Neural cell (in vitro differentiated cells): ENCODE measurements at regions not wholly inside any gene's neighbourhood (a gene's known extent, or its start where the extent isn't known, plus 50 kb on each side); places are given as distances from the start of the nearest gene placed in this dataset.
"Not testable (repeated sequence)": the region's sequence is repeated elsewhere in the genome, so short reads cannot be mapped to it uniquely, and the experiment has no call there.

Experiments used
- H2AFZ ChIP-seq: fragments of 200-600, 300-800 bp; sonication (generic), shearing (Covaris generic); 2 replicates; pipeline ENCODE4 v1.6.0; 2014; ENCODE audit warnings: low read depth, mild to moderate bottlenecking, antibody characterized with exemption, low read length, moderate library complexity
- H3F3A ChIP-seq: fragments of 200-600 bp; shearing (Covaris generic); 2 replicates; pipeline ENCODE4 v1.6.1; 2016; ENCODE audit warnings: mild to moderate bottlenecking, moderate library complexity, mixed read lengths, antibody characterized with exemption, low read length; ENCODE audit not compliant: insufficient read depth, poor library complexity, severe bottlenecking
- H3K27ac ChIP-seq: fragments of 200-600, 300-800 bp; sonication (generic), shearing (Covaris generic); 2 replicates; pipeline ENCODE4 v1.5.1; 2014; ENCODE audit warnings: mild to moderate bottlenecking, low read length, moderate library complexity
- H3K27me3 ChIP-seq: fragments of 300-800, 200-600 bp; sonication (generic), shearing (Covaris generic); 2 replicates; pipeline ENCODE4 v1.6.0; 2014; ENCODE audit warnings: mild to moderate bottlenecking, low read depth, low read length, moderate library complexity; ENCODE audit not compliant: insufficient read depth
- H3K36me3 ChIP-seq: fragments of 300-800, 200-600 bp; sonication (generic), shearing (Covaris generic); 2 replicates; pipeline ENCODE4 v1.5.1; 2014; ENCODE audit warnings: mild to moderate bottlenecking, antibody characterized with exemption, low read length, moderate library complexity; ENCODE audit not compliant: insufficient read depth
- H3K4me2 ChIP-seq: fragments of 300-800, 200-600 bp; sonication (generic), shearing (Covaris generic); 2 replicates; pipeline ENCODE4 v1.6.0; 2014; ENCODE audit warnings: mild to moderate bottlenecking, low read length
- H3K4me3 ChIP-seq: fragments of 300-800, 200-600 bp; sonication (generic), shearing (Covaris generic); 2 replicates; pipeline ENCODE4 v1.5.1; 2014; ENCODE audit warnings: mild to moderate bottlenecking, low read length, moderate library complexity
- H3K79me2 ChIP-seq: fragments of 200-600 bp; shearing (Covaris generic); replicated peaks from 2 replicates; pipeline ENCODE4 v1.6.0; 2014; ENCODE audit warnings: mild to moderate bottlenecking, low read length, moderate library complexity; ENCODE audit not compliant: insufficient read depth
- H3K9ac ChIP-seq: fragments of 300-800, 200-600 bp; sonication (generic), shearing (Covaris generic); 2 replicates; pipeline ENCODE4 v1.6.1; 2016; ENCODE audit warnings: mild to moderate bottlenecking, low read length, mixed read lengths
- H3K9me2 ChIP-seq: fragments of 200-600 bp; shearing (Covaris generic); 2 replicates; pipeline ENCODE4 v1.6.1; 2016; ENCODE audit warnings: mild to moderate bottlenecking, low read length, mixed read lengths; ENCODE audit not compliant: insufficient read depth
- H3K9me3 ChIP-seq: fragments of 200-600, 300-800 bp; sonication (generic), shearing (Covaris generic); 2 replicates; pipeline ENCODE4 v1.6.1; 2016; ENCODE audit warnings: mild to moderate bottlenecking, mixed run types, low read length, moderate library complexity, mixed read lengths
- H4K20me1 ChIP-seq: fragments of 200-600 bp; shearing (Covaris generic); 2 replicates; pipeline ENCODE4 v1.6.1; 2016; ENCODE audit warnings: mild to moderate bottlenecking, mixed run types; ENCODE audit not compliant: insufficient read depth
- CTCF ChIP-seq: fragments of 450-650 bp; IDR thresholded peaks from 2 replicates; pipeline ENCODE4 v1.5.1; 2014; ENCODE audit warnings: antibody characterized with exemption, mild to moderate bottlenecking, moderate library complexity; ENCODE audit not compliant: poor library complexity, severe bottlenecking
- EZH2 ChIP-seq: fragments of 200-600, 300-800 bp; shearing (Covaris generic), sonication (generic); IDR thresholded peaks from 2 replicates; pipeline ENCODE4 v1.6.1; 2014; ENCODE audit warnings: antibody characterized with exemption, low read length, borderline replicate concordance, mild to moderate bottlenecking; ENCODE audit not compliant: insufficient read depth, poor library complexity, severe bottlenecking
- RAD21 ChIP-seq: fragments of 450-650 bp; conservative IDR thresholded peaks from 2 replicates; pipeline ENCODE4 v1.6.1; 2014; ENCODE audit warnings: antibody characterized with exemption, mild to moderate bottlenecking, moderate library complexity
- REST ChIP-seq: IDR thresholded peaks from 2 replicates; pipeline ENCODE4 v1.6.1; 2012; ENCODE audit warnings: borderline replicate concordance
- SMC3 ChIP-seq: fragments of 450-650 bp; conservative IDR thresholded peaks from 2 replicates; pipeline ENCODE4 v1.6.1; 2014; ENCODE audit warnings: antibody characterized with exemption, mild to moderate bottlenecking, moderate library complexity; ENCODE audit not compliant: poor library complexity

DNA sequence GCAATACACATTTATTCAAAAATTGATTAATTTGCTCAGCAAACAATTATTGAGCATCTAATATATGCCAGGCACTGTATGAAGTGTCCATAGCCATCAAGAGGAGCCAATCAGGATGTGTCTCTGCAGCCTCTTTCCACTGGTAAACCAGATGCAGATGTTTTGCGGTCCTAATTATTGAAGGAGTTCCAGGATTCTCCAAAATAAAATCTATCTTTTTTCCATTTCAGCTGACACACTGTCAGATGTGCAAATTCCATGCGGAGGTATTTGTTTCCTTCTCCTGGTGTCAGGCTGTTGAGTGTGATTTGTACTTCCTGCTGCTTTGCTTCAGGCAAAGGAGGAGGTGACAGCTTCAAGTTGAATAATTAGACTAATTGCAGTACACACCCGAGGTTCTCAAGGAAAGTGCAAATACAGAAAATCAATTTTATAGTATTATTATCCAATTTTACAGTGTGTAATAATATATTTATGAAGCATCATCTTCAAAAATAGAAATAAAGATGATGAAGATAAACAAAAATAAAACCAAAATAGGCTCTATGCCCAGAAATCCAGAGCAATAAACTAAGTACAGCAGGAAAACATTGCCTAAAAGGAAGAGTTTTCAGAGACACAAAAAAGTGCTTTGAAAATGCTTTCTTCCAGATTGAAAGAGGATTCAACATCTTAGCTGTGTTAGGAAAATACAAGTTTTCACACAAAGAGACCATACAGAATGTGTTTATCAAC is 1352.9 kb upstream of the CHAC2 start (continued):
- TF ChIP-seq SMC3: no peak

DNA sequence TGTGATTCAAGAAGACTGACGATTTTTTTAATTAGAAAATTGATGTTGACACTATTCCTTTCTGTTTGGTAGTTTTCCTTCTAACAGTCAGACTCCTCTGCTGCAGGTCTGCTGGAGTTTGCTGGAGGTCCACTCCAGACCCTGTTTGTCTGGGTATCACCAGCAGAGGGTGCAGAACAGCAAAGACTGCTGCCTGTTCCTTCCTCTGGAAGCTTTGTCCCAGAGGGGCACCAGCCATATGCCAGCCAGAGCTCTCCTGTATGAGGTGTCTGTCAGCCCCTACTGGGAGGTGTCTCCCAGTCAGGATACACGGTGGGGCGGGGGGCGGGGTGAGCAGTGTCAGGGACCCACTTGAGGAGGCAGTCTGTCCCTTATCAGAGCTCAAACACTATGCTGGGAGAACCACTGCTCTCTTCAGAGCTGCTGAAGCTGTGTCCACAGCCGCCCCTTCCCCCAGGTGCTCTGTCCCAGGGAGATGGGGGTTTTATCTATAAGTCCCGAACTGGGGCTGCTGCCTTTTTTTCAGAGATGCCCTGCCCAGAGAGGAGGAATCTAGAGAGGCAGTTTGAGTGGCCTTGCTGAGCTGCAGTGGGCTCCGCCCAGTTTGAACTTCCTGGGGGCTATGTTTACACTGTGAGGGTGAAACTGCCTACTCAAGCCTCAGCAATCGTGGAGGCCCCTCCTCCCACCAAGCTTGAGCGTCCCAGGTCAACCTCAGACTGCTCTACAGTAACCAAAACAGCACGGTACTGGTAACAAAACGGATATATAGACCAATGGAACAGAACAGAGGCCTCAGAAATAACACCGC is 1358.1 kb upstream of the CHAC2 start:
- H3K4me2 ChIP-seq, H3K9me3 ChIP-seq, H4K20me1 ChIP-seq, H3K9me2 ChIP-seq, H3K27me3 ChIP-seq, H2AFZ ChIP-seq, H3K79me2 ChIP-seq, H3K9ac ChIP-seq, H3K36me3 ChIP-seq, H3F3A ChIP-seq, H3K27ac ChIP-seq, H3K4me3 ChIP-seq: not testable (repeated sequence)

DNA sequence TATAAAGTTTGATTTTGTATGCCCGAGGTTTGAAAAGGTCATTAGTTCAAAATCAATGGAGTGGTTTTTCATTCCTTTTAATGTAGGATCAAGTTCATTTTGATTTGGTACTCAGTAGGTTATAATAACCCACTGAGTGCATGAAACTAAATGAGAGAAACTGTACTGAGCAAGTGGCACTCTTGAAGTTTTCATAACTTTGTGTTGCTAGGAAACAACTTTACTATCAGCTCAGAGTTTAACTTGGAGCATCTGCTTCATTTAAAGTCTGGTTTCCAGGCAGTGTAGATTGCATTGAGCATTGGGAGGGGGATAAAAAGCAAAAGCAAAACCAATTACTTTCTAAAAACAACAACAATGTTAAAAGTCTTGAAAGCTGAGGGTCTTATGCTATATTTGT is 1361.6 kb upstream of the CHAC2 start:
- H3K4me2 ChIP-seq: no peak overlapping the region
- H3K9me2 ChIP-seq: no peaks in the 10 kb centered on the region
- no peaks in the 10 kb centered on the region for H3K27me3 ChIP-seq
- TF ChIP-seq RAD21 (no peak), REST (no peak), EZH2 (no peak), CTCF (no peak)
- H3K27ac ChIP-seq: no peak overlapping the region
- H3K9me3 ChIP-seq: no peaks in the 10 kb centered on the region
- H3K9ac ChIP-seq: no peak overlapping the region
- H3K4me3 ChIP-seq: no peak overlapping the region
- H3K79me2 ChIP-seq: no peaks in the 10 kb centered on the region
- no peaks in the 10 kb centered on the region for H3K36me3 ChIP-seq
- no peaks in the 10 kb centered on the region for H4K20me1 ChIP-seq
- no peaks in the 10 kb centered on the region for H3F3A ChIP-seq
- H2AFZ ChIP-seq: no peak overlapping the region
